IMR-90 (cell line): ENCODE measurements at regions not wholly inside any gene's neighbourhood (a gene's known extent, or its start where the extent isn't known, plus 50 kb on each side); places are given as distances from the start of the nearest gene placed in this dataset.

ENCODE experiments used
- ATAC-seq: fragments of 200-7000 bp; cut with Tn5 transposase; 2 replicates; pipeline ENCODE4 v1.9.1; 2020; ENCODE audit warnings: low read depth, mild to moderate bottlenecking, moderate library complexity
- BruUV-seq: library from RNA; stranded (reverse); fragments of 400-500 nt; replicated peaks from 2 replicates; lab custom pipeline; 2021; lab: Mats Ljungman, UMichigan
- CTCF ChIA-PET: fragments of 300-600 bp; formaldehyde crosslinking; extraction: SDS; loops from one replicate; lab custom pipeline; 2021; ENCODE audit warnings: antibody characterized with exemption; lab: Yijun Ruan, JAX
- POLR2A ChIA-PET: fragments of 300-600 bp; sonication (Branson Sonifier 250); formaldehyde crosslinking; loops from one replicate; lab custom pipeline; 2022; ENCODE audit warnings: antibody characterized with exemption; ENCODE audit not compliant: unreplicated experiment; lab: Charles Lee
- DNase-seq: peaks from one replicate; pipeline ENCODE4 v3.0.0; 2013
- H2AFZ ChIP-seq: replicated peaks from 2 replicates; pipeline ENCODE3; 2013; ENCODE audit warnings: low read length, mild to moderate bottlenecking; ENCODE audit not compliant: poor library complexity
- H2AK5ac ChIP-seq: 2 replicates; pipeline ENCODE4 v1.6.1; 2013; ENCODE audit warnings: low read depth, low read length, inconsistent platforms
- H2AK9ac ChIP-seq: replicated peaks from 2 replicates; pipeline ENCODE3; 2013; ENCODE audit warnings: mild to moderate bottlenecking, low read depth, low read length, moderate library complexity; ENCODE audit not compliant: poor library complexity
- H2BK120ac ChIP-seq: 2 replicates; pipeline ENCODE4 v1.6.1; 2013; ENCODE audit warnings: low read depth, low read length, inconsistent platforms
- H2BK15ac ChIP-seq: 3 replicates; pipeline ENCODE4 v1.6.1; 2013; ENCODE audit warnings: low read depth, low read length, inconsistent platforms
- H2BK20ac ChIP-seq: 2 replicates; pipeline ENCODE4 v1.6.1; 2013; ENCODE audit warnings: low read depth, mild to moderate bottlenecking, inconsistent platforms, low read length, moderate library complexity
- H2BK5ac ChIP-seq: 2 replicates; pipeline ENCODE4 v1.6.1; 2013; ENCODE audit warnings: mild to moderate bottlenecking, low read depth, low read length, inconsistent platforms; ENCODE audit not compliant: poor library complexity, severe bottlenecking
- H3K14ac ChIP-seq: replicated peaks from 2 replicates; pipeline ENCODE4 v1.6.1; 2013; ENCODE audit warnings: low read depth, low read length, inconsistent platforms
- H3K18ac ChIP-seq: 2 replicates; pipeline ENCODE4 v1.6.1; 2013; ENCODE audit warnings: low read depth, low read length, control low read depth
- H3K23ac ChIP-seq: 2 replicates; pipeline ENCODE4 v1.6.1; 2013; ENCODE audit warnings: low read depth, low read length, inconsistent platforms
- H3K27ac ChIP-seq: 2 replicates; pipeline ENCODE4 v1.5.1; 2013; ENCODE audit warnings: mild to moderate bottlenecking, control low read depth, low read length; ENCODE audit not compliant: insufficient read depth
- H3K27me3 ChIP-seq: 2 replicates; pipeline ENCODE4 v1.6.1; 2013; ENCODE audit warnings: low read length; ENCODE audit not compliant: control insufficient read depth, insufficient read depth
- H3K36me3 ChIP-seq: 2 replicates; pipeline ENCODE4 v1.6.1; 2013; ENCODE audit warnings: low read length, mixed read lengths; ENCODE audit not compliant: control insufficient read depth, insufficient read depth
- H3K4ac ChIP-seq: 2 replicates; pipeline ENCODE4 v1.6.1; 2013; ENCODE audit warnings: low read depth, low read length, inconsistent platforms
- H3K4me1 ChIP-seq: 2 replicates; pipeline ENCODE4 v1.6.1; 2013; ENCODE audit warnings: low read length, mixed read lengths; ENCODE audit not compliant: control insufficient read depth, insufficient read depth
- H3K4me2 ChIP-seq: 2 replicates; pipeline ENCODE4 v1.6.1; 2013; ENCODE audit warnings: low read depth, mild to moderate bottlenecking, control low read depth, low read length, moderate library complexity
- H3K4me3 ChIP-seq: 2 replicates; pipeline ENCODE4 v1.5.1; 2013; ENCODE audit warnings: low read depth, mild to moderate bottlenecking, control low read depth, low read length, moderate library complexity; ENCODE audit not compliant: insufficient read depth
- H3K56ac ChIP-seq: 2 replicates; pipeline ENCODE4 v1.6.1; 2013; ENCODE audit warnings: low read length, inconsistent platforms; ENCODE audit not compliant: insufficient read depth; ENCODE audit errors: extremely low read depth
- H3K79me1 ChIP-seq, 2 experiments: 2 replicates each; pipeline ENCODE4 v1.6.1; 2013; ENCODE audit warnings: low read length in 2 of 2, inconsistent platforms in 1 of 2, low read depth in 1 of 2
- H3K9ac ChIP-seq: 2 replicates; pipeline ENCODE4 v1.6.1; 2013; ENCODE audit warnings: low read depth, low read length, control low read depth
- H3K9me1 ChIP-seq: 2 replicates; pipeline ENCODE4 v1.6.1; 2013; ENCODE audit warnings: low read length, inconsistent platforms; ENCODE audit not compliant: insufficient read depth
- H3K9me3 ChIP-seq: 2 replicates; pipeline ENCODE4 v1.6.1; 2013; ENCODE audit warnings: low read length; ENCODE audit not compliant: control insufficient read depth, insufficient read depth
- H4K20me1 ChIP-seq: 2 replicates; pipeline ENCODE4 v1.6.1; 2013; ENCODE audit warnings: low read length, inconsistent platforms; ENCODE audit not compliant: insufficient read depth
- H4K5ac ChIP-seq: 2 replicates; pipeline ENCODE4 v1.6.1; 2013; ENCODE audit warnings: mild to moderate bottlenecking, low read depth, low read length, control low read depth
- H4K8ac ChIP-seq, 2 experiments: 2 replicates each; pipeline ENCODE4 v1.6.1; 2013; ENCODE audit warnings: low read depth in 2 of 2, low read length in 2 of 2, control low read depth in 1 of 2, inconsistent platforms in 1 of 2
- H4K91ac ChIP-seq: 2 replicates; pipeline ENCODE4 v1.6.1; 2013; ENCODE audit warnings: low read depth, low read length, inconsistent platforms; ENCODE audit not compliant: insufficient read depth
- BHLHE40 ChIP-seq: fragments of 150-350 bp; IDR thresholded peaks from 2 replicates; pipeline ENCODE4 v1.6.1; 2016; ENCODE audit warnings: mild to moderate bottlenecking, low read depth, low read length
- CEBPB ChIP-seq: IDR thresholded peaks from 2 replicates; pipeline ENCODE4 v1.6.1; 2012; ENCODE audit warnings: low read depth, low read length, improper control_type of control experiment
- CHD1 ChIP-seq: IDR thresholded peaks from 2 replicates; pipeline ENCODE4 v1.6.1; 2012; ENCODE audit warnings: low read depth, low read length, improper control_type of control experiment
- ELK1 ChIP-seq: fragments of 150-350 bp; IDR thresholded peaks from 2 replicates; pipeline ENCODE4 v1.6.1; 2016; ENCODE audit warnings: low read depth, mild to moderate bottlenecking, low read length, moderate library complexity, borderline replicate concordance
- FOS ChIP-seq: fragments of 150-350 bp; IDR thresholded peaks from 2 replicates; pipeline ENCODE4 v1.6.1; 2016; ENCODE audit warnings: low read depth, low read length
- MAFK ChIP-seq: IDR thresholded peaks from 2 replicates; pipeline ENCODE4 v1.6.1; 2012; ENCODE audit warnings: low read depth, low read length, improper control_type of control experiment
- MAZ ChIP-seq: IDR thresholded peaks from 2 replicates; pipeline ENCODE4 v1.6.1; 2012; ENCODE audit warnings: low read depth, mild to moderate bottlenecking, low read length, improper control_type of control experiment, moderate library complexity, borderline replicate concordance
- MXI1 ChIP-seq: IDR thresholded peaks from 2 replicates; pipeline ENCODE4 v1.6.1; 2012; ENCODE audit warnings: low read depth, mild to moderate bottlenecking, low read length, moderate library complexity, borderline replicate concordance
- NFE2L2 ChIP-seq: fragments of 150-350 bp; IDR thresholded peaks from 2 replicates; pipeline ENCODE4 v1.6.1; 2016; ENCODE audit warnings: low read depth, mild to moderate bottlenecking, low read length
- POLR2A ChIP-seq: IDR thresholded peaks from 2 replicates; pipeline ENCODE4 v1.6.1; 2012; ENCODE audit warnings: mild to moderate bottlenecking, low read depth, low read length
- RAD21 ChIP-seq: IDR thresholded peaks from 2 replicates; pipeline ENCODE4 v1.6.1; 2012; ENCODE audit warnings: low read length, improper control_type of control experiment
- RCOR1 ChIP-seq: IDR thresholded peaks from 2 replicates; pipeline ENCODE4 v1.6.1; 2012; ENCODE audit warnings: mild to moderate bottlenecking, low read length, improper control_type of control experiment; ENCODE audit not compliant: insufficient replicate concordance
- RFX5 ChIP-seq: IDR thresholded peaks from 2 replicates; pipeline ENCODE4 v1.8.0; 2012; ENCODE audit warnings: low read depth, mild to moderate bottlenecking, low read length, moderate library complexity
- SMC3 ChIP-seq: fragments of 150-350 bp; IDR thresholded peaks from 2 replicates; pipeline ENCODE4 v1.6.1; 2016; ENCODE audit warnings: low read depth, mild to moderate bottlenecking, antibody characterized with exemption, low read length, moderate library complexity
- USF2 ChIP-seq: fragments of 150-350 bp; IDR thresholded peaks from 2 replicates; pipeline ENCODE4 v1.6.1; 2017; ENCODE audit warnings: mild to moderate bottlenecking, antibody characterized with exemption, low read length, low read depth
- WGBS, 2 experiments: methylation state at CpG; one replicate each; pipeline versions ENCODE4 v1.1.5 to v1.1.7; 2013; ENCODE audit warnings: missing lambda C conversion rate in 2 of 2; ENCODE audit not compliant: insufficient read length in 1 of 2; ENCODE audit errors: extremely low coverage in 2 of 2; 5-methylcytosine and 5-hydroxymethylcytosine counted together
- dilution Hi-C: fragments of 300-500 bp; cut with HindIII; formaldehyde crosslinking; loops from one replicate; pipeline ENCODE4 v1.14.3; 2018; ENCODE audit warnings: low sequenced_read_pairs; ENCODE audit not compliant: unreplicated experiment
- in situ Hi-C: fragments of 300-500 bp; cut with MboI; formaldehyde crosslinking; loops from 3 replicates; pipeline ENCODE4 v1.14.3; 2019; ENCODE audit warnings: low sequenced_read_pairs, inconsistent platforms, mixed read lengths
- intact Hi-C: fragments of 100-400 bp; cut with micrococcal nuclease; formaldehyde crosslinking; loops from 2 replicates; pipeline ENCODE4 v1.10.0; 2022
- TF ChIP-seq, protein P1 (sequence below): conservative IDR thresholded peaks from 2 replicates; pipeline ENCODE4 v1.5.1; 2012; ENCODE audit warnings: mild to moderate bottlenecking, low read depth, low read length, improper control_type of control experiment

DNA sequence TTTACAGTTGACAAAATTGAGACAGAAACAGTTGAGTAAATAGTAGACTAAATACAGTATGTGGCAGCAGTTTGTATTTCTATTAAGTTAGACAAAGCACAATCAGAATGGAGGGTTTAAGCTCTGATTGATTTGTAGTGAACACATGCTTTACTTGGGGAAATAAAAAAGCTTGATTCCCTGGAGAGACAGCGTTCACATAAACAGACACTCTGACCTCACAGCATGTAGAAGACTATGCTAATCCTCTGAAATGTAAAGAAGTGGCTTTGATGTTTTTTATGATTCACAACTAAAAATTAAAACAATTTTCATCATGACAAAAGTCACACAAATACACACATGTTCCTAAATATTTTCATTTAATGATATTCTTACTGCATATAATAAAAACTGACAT lies 126.9 kb upstream of the FAM83B start:
- no peak overlapping the region for H3K23ac ChIP-seq
- H4K8ac ChIP-seq: no peak overlapping the region
- H4K20me1 ChIP-seq: no peaks in the 10 kb centered on the region
- ATAC-seq (no peak), DNase-seq (no peak)
- ChIA-PET POLR2A (interaction anchor here (0.6 kb wide), 1 partner anchor 28 kb away, joined by 6 read pairs; no protein-coding TSS in a partner anchor), CTCF (no interaction called here)
- no peak overlapping the region for H4K91ac ChIP-seq
- no peak overlapping the region for H3K4me3 ChIP-seq
- H2AK9ac ChIP-seq: no peak overlapping the region
- H3K36me3 ChIP-seq: no peaks in the 10 kb centered on the region
- H3K9me3 ChIP-seq: no peaks in the 10 kb centered on the region
- H3K4ac ChIP-seq: no peak overlapping the region
- no peak overlapping the region for H2BK15ac ChIP-seq
- no peak overlapping the region for H3K9ac ChIP-seq
- H3K4me1 ChIP-seq: peaks cover 2% of the 10 kb centered on the region; the same call in 1 of the 2 replicates
- TF ChIP-seq CHD1: no peak
- no peak for TF ChIP-seq BHLHE40
- no peak for TF ChIP-seq SMC3
- TF ChIP-seq RAD21: no peak
- no peak for TF ChIP-seq MAZ
- no peak for TF ChIP-seq CEBPB
- no peak for TF ChIP-seq NFE2L2
- TF ChIP-seq MXI1: no peak
- TF ChIP-seq, protein P1, sequence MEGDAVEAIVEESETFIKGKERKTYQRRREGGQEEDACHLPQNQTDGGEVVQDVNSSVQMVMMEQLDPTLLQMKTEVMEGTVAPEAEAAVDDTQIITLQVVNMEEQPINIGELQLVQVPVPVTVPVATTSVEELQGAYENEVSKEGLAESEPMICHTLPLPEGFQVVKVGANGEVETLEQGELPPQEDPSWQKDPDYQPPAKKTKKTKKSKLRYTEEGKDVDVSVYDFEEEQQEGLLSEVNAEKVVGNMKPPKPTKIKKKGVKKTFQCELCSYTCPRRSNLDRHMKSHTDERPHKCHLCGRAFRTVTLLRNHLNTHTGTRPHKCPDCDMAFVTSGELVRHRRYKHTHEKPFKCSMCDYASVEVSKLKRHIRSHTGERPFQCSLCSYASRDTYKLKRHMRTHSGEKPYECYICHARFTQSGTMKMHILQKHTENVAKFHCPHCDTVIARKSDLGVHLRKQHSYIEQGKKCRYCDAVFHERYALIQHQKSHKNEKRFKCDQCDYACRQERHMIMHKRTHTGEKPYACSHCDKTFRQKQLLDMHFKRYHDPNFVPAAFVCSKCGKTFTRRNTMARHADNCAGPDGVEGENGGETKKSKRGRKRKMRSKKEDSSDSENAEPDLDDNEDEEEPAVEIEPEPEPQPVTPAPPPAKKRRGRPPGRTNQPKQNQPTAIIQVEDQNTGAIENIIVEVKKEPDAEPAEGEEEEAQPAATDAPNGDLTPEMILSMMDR: no peak
- no peak for TF ChIP-seq MAFK
- TF ChIP-seq RCOR1: no peak
- no peak for TF ChIP-seq USF2
- no peak for TF ChIP-seq POLR2A
- no peak for TF ChIP-seq FOS
- no peak for TF ChIP-seq RFX5
- no peak for TF ChIP-seq ELK1
- no peak overlapping the region for H3K4me2 ChIP-seq
- H3K14ac ChIP-seq: no peak overlapping the region
- H3K9me1 ChIP-seq: no peaks in the 10 kb centered on the region
- no peak overlapping the region for H3K56ac ChIP-seq
- no peak overlapping the region for H2BK20ac ChIP-seq
- no peaks in the 10 kb centered on the region for H3K27me3 ChIP-seq
- no peak overlapping the region for H2BK120ac ChIP-seq
- BruUV-seq: no TSS peak
- no peak overlapping the region for H3K18ac ChIP-seq
- no peaks in the 10 kb centered on the region for H3K79me1 ChIP-seq
- no peak overlapping the region for H2AFZ ChIP-seq
- H2BK5ac ChIP-seq: no peak overlapping the region
- in situ Hi-C loops (loop anchor here (25.0 kb wide), 1 partner anchor 732 kb away; no protein-coding TSS in a partner anchor), intact Hi-C loops (loop anchor here (2.0 kb wide), 1 partner anchor 85 kb away; no protein-coding TSS in a partner anchor), dilution Hi-C loops (no loop called here)
- WGBS, 2 experiments: no CpG with 5 or more reads among the region's 1 CpG
- H3K27ac ChIP-seq: no peak overlapping the region
- no peak overlapping the region for H2AK5ac ChIP-seq
- H4K5ac ChIP-seq: no peak overlapping the region
